Astrocyte (in vitro differentiated cells and primary cell): ENCODE measurements at regions not wholly inside any gene's neighbourhood (a gene's known extent, or its start where the extent isn't known, plus 50 kb on each side); places are given as distances from the start of the nearest gene placed in this dataset.

ENCODE experiments used
- DNase-seq: peaks from one replicate; pipeline ENCODE4 v3.0.0-alpha.2; 2010; ENCODE audit warnings: low read depth
- FAIRE-seq: peaks from 2 replicates; lab custom pipeline; 2011; peaks lifted over from hg19 to GRCh38; lab: Jason Lieb, UNC
- H2AFZ ChIP-seq: 2 replicates; pipeline ENCODE4 v1.6.0; 2012; ENCODE audit warnings: low read depth, low read length, inconsistent platforms
- H3K27ac ChIP-seq: 2 replicates; pipeline ENCODE4 v1.5.1; 2011; ENCODE audit warnings: low read depth, low read length, inconsistent platforms
- H3K27me3 ChIP-seq: 2 replicates; pipeline ENCODE4 v1.6.0; 2011; ENCODE audit warnings: low read length, inconsistent platforms; ENCODE audit not compliant: insufficient read depth
- H3K36me3 ChIP-seq: 2 replicates; pipeline ENCODE4 v1.5.1; 2011; ENCODE audit warnings: low read length, inconsistent platforms; ENCODE audit not compliant: insufficient read depth
- H3K4me1 ChIP-seq: 2 replicates; pipeline ENCODE4 v1.5.1; 2011; ENCODE audit warnings: low read length, inconsistent platforms; ENCODE audit not compliant: insufficient read depth
- H3K4me2 ChIP-seq: 2 replicates; pipeline ENCODE4 v1.6.0; 2012; ENCODE audit warnings: low read length, inconsistent platforms
- H3K4me3 ChIP-seq: 2 replicates; pipeline ENCODE4 v1.5.1; 2011; ENCODE audit warnings: low read depth, mild to moderate bottlenecking, low read length, inconsistent platforms; ENCODE audit not compliant: insufficient read depth
- H3K79me2 ChIP-seq: 2 replicates; pipeline ENCODE4 v1.6.0; 2012; ENCODE audit warnings: mild to moderate bottlenecking, low read length, inconsistent platforms; ENCODE audit not compliant: insufficient read depth
- H3K9ac ChIP-seq: 2 replicates; pipeline ENCODE4 v1.6.0; 2012; ENCODE audit warnings: mild to moderate bottlenecking, low read length, inconsistent platforms
- H3K9me3 ChIP-seq: 2 replicates; pipeline ENCODE4 v1.5.1; 2012; ENCODE audit warnings: low read depth, mild to moderate bottlenecking, low read length, inconsistent platforms; ENCODE audit not compliant: insufficient read depth
- H4K20me1 ChIP-seq: 2 replicates; pipeline ENCODE4 v1.6.0; 2012; ENCODE audit warnings: low read length, inconsistent platforms; ENCODE audit not compliant: insufficient read depth
- H3K27ac Mint-ChIP-seq: one replicate; pipeline ENCODE4 v1.8.0; 2021; ENCODE audit warnings: mild to moderate bottlenecking, mixed read lengths; ENCODE audit not compliant: unreplicated experiment
- H3K27me3 Mint-ChIP-seq: one replicate; pipeline ENCODE4 v1.8.0; 2021; ENCODE audit warnings: low read depth, mixed read lengths; ENCODE audit not compliant: unreplicated experiment
- H3K36me3 Mint-ChIP-seq: one replicate; pipeline ENCODE4 v1.8.0; 2021; ENCODE audit warnings: low read depth, mixed read lengths; ENCODE audit not compliant: unreplicated experiment
- H3K4me1 Mint-ChIP-seq: one replicate; pipeline ENCODE4 v1.8.0; 2021; ENCODE audit warnings: low read depth, mixed read lengths; ENCODE audit not compliant: unreplicated experiment
- H3K4me3 Mint-ChIP-seq: one replicate; pipeline ENCODE4 v1.8.0; 2021; ENCODE audit warnings: mild to moderate bottlenecking, moderate library complexity, mixed read lengths; ENCODE audit not compliant: unreplicated experiment
- H3K9me3 Mint-ChIP-seq: one replicate; pipeline ENCODE4 v1.8.0; 2021; ENCODE audit warnings: mild to moderate bottlenecking, mixed read lengths; ENCODE audit not compliant: unreplicated experiment
- CTCF ChIP-seq: IDR thresholded peaks from 2 replicates; pipeline ENCODE4 v1.5.1; 2011; ENCODE audit warnings: low read depth, mild to moderate bottlenecking, inconsistent platforms, low read length, moderate library complexity; ENCODE audit not compliant: insufficient read depth
- EZH2 ChIP-seq: IDR thresholded peaks from 2 replicates; pipeline ENCODE4 v1.6.1; 2012; ENCODE audit warnings: mild to moderate bottlenecking, low read length, inconsistent platforms; ENCODE audit not compliant: insufficient read depth

GRCh38 chr3:89649431-89649830 lies 542.0 kb downstream of the EPHA3 start:
- no peaks in the 10 kb centered on the region for H4K20me1 ChIP-seq
- H3K4me2 ChIP-seq: no peak overlapping the region
- no peak for DNase-seq
- H3K4me3 ChIP-seq: no peak overlapping the region
- H3K27ac ChIP-seq: no peak overlapping the region
- Mint-ChIP-seq H3K27me3 (no peaks in the 10 kb centered on the region), H3K27ac (no peak overlapping the region), H3K4me1 (no peaks in the 10 kb centered on the region), H3K36me3 (no peaks in the 10 kb centered on the region), H3K9me3 (no peaks in the 10 kb centered on the region), H3K4me3 (no peak overlapping the region)
- H3K27me3 ChIP-seq: no peaks in the 10 kb centered on the region
- no peaks in the 10 kb centered on the region for H3K4me1 ChIP-seq
- FAIRE-seq: no peak
- no peaks in the 10 kb centered on the region for H3K36me3 ChIP-seq
- TF ChIP-seq EZH2: no peak
- TF ChIP-seq CTCF: no peak
- H2AFZ ChIP-seq: no peak overlapping the region
- H3K79me2 ChIP-seq: no peaks in the 10 kb centered on the region
- no peaks in the 10 kb centered on the region for H3K9me3 ChIP-seq
- no peak overlapping the region for H3K9ac ChIP-seq

- no peak for TF ChIP-seq CTCF
- TF ChIP-seq EZH2: no peak
- no peak for DNase-seq
- no peak for FAIRE-seq
These were observed 546.6 kb downstream of the EPHA3 start for GRCh38 chr3:89654031-89654430.

GRCh38 chr3:89656388-89656787 lies 549.0 kb downstream of the EPHA3 start:
- FAIRE-seq (no peak), DNase-seq (no peak)
- no peaks in the 10 kb centered on the region for H3K27me3 ChIP-seq
- no peaks in the 10 kb centered on the region for H3K4me1 ChIP-seq
- H3K27ac ChIP-seq: no peak overlapping the region
- TF ChIP-seq EZH2 (no peak), CTCF (no peak)
- H3K4me2 ChIP-seq: no peak overlapping the region
- Mint-ChIP-seq H3K27me3 (no peaks in the 10 kb centered on the region), H3K4me3 (no peak overlapping the region), H3K9me3 (peaks cover 2% of the 10 kb centered on the region), H3K27ac (no peak overlapping the region), H3K4me1 (no peaks in the 10 kb centered on the region), H3K36me3 (no peaks in the 10 kb centered on the region)
- H4K20me1 ChIP-seq: no peaks in the 10 kb centered on the region
- H2AFZ ChIP-seq: no peak overlapping the region
- H3K4me3 ChIP-seq: no peak overlapping the region
- H3K79me2 ChIP-seq: no peaks in the 10 kb centered on the region
- no peaks in the 10 kb centered on the region for H3K36me3 ChIP-seq
- no peak overlapping the region for H3K9ac ChIP-seq
- peaks cover 4% of the 10 kb centered on the region for H3K9me3 ChIP-seq

More at GRCh38 chr3:89654031-89654430, 546.6 kb downstream of the EPHA3 start:
- H3K27me3 ChIP-seq: no peaks in the 10 kb centered on the region
- peaks cover 2% of the 10 kb centered on the region for H3K9me3 Mint-ChIP-seq
- no peak overlapping the region for H2AFZ ChIP-seq
- H3K27me3 Mint-ChIP-seq: no peaks in the 10 kb centered on the region
- H3K4me2 ChIP-seq: no peak overlapping the region
- peaks cover 4% of the 10 kb centered on the region for H3K9me3 ChIP-seq
- no peaks in the 10 kb centered on the region for H4K20me1 ChIP-seq
- H3K4me1 Mint-ChIP-seq: no peaks in the 10 kb centered on the region
- no peaks in the 10 kb centered on the region for H3K4me1 ChIP-seq
- no peak overlapping the region for H3K4me3 Mint-ChIP-seq
- H3K27ac ChIP-seq: no peak overlapping the region
- H3K9ac ChIP-seq: no peak overlapping the region
- H3K36me3 Mint-ChIP-seq: no peaks in the 10 kb centered on the region
- no peak overlapping the region for H3K4me3 ChIP-seq
- H3K36me3 ChIP-seq: no peaks in the 10 kb centered on the region
- no peaks in the 10 kb centered on the region for H3K79me2 ChIP-seq
- H3K27ac Mint-ChIP-seq: no peak overlapping the region
